GM12892 (cell line): ENCODE measurements at regions not wholly inside any gene's neighbourhood (a gene's known extent, or its start where the extent isn't known, plus 50 kb on each side); places are given as distances from the start of the nearest gene placed in this dataset.

Source experiments
- DNase-seq: peaks from one replicate; pipeline ENCODE4 v3.0.0; 2011; ENCODE audit not compliant: insufficient read length
- FAIRE-seq: peaks from 2 replicates; lab custom pipeline; 2011; peaks lifted over from hg19 to GRCh38; lab: Jason Lieb, UNC
- POLR2A ChIP-seq: IDR thresholded peaks from 2 replicates; pipeline ENCODE4 v1.6.1; 2011; ENCODE audit warnings: low read depth, low read length, control low read depth
- POLR2AphosphoS5 ChIP-seq: IDR thresholded peaks from 2 replicates; pipeline ENCODE4 v1.6.1; 2011; ENCODE audit warnings: low read depth, low read length, control low read depth
- TAF1 ChIP-seq: IDR thresholded peaks from 2 replicates; pipeline ENCODE4 v1.6.1; 2011; ENCODE audit warnings: low read depth, mild to moderate bottlenecking, control low read depth, low read length, borderline replicate concordance

DNA sequence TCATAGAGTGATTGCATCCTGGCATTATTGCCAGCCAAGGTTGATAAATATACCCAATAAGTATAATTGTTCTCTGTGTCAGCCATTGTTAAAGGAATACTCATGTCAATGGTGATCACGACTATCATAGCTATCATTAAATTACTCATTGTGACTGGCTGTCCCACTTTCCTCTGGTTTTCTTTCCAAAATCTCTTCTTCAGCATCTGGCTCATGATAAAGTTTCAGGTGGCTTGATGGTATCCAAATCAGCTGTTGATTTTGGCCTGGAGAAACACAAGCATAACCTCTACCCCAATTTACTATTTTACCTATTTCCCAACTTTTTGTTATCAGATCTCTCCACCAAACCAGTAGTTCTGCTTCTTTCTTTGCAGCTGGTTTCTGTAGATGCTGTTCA, 67.1 kb upstream of the SPIN2A start:
- DNase-seq, result no peak
- no peak for FAIRE-seq

DNA sequence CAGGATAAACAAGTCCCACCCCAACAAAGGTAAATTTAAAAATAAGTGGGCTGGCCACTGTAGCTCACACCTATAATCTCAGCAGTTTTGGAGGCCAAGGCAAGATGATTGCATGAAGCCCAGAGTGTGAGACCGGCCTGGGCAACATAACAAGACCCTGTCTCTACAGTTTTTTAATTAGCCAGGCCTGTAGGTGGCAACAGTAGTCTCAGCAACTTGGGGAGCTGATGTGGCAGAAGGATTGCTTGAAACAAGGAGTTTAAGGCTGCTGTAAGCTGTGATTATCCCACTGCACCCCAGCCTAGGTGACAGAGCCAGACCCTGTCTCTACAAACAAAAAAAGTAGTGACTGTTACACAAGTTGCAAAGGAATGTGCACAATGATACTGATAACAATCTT, 74.6 kb upstream of the FAAH2 start:
- FAIRE-seq, result no peak
- TF ChIP-seq POLR2AphosphoS5 (no peak), TAF1 (no peak), POLR2A (no peak)
- no peak for DNase-seq

More for the DNA sequence above, 67.1 kb upstream of the SPIN2A start:
- TF ChIP-seq POLR2AphosphoS5 (no peak), TAF1 (no peak), POLR2A (no peak)

DNA sequence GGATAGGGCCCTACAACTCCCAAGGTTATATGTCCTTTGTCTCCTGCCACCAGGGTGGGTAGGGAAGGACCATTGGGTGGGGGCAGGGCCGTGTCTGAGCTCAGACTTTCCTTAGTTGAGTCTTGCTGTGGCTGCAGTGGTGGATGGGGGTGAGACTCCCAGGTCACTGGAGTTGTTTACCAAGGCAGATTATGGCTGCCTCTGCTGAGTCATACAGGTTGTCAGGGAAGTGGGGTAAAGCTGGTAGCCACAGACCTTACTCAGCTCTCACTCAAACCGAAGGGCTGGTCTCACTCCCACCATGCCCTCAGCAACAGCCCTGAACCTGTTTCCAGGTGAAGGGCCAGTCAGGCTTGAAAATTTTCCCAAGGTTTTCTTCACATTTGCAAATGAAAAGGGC, 58.8 kb upstream of the FAAH2 start:
- TF ChIP-seq TAF1, result no peak
- no peak for TF ChIP-seq POLR2A
- TF ChIP-seq POLR2AphosphoS5, result no peak
- DNase-seq, result no peak
- no peak for FAIRE-seq

DNA sequence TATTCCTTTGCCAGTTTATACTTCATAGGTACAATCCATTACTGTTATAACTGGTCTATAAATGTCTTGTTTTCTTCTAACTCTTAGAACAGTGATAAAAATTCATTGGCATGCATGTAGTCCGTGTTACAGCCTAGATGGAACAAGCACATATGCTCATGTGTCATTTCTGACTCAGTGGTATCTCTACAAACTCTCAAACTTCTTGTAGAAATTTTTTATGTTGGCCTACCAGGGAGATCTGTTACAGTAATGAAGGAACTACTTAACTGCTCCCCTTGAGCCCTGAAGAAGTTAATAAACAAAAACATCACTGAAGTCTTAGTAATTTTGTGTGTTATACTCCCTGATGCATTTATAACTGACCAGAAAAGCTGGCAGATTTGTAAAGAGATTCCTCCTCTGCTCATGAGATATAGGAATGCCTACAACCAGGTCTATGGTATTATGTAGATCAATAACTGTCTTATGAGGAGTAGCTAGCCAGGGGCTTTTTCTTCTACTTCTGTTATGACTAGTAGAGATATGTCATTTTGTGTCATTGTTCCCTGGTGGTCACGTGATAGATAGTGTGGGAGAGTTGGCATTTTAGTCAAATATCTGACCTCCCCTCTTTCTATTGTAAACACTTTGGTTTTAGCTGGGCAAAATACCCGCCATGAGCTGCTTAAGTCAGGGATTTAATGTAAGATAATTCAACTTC, 53.7 kb upstream of the FAAH2 start:
- no peak for TF ChIP-seq TAF1
- TF ChIP-seq POLR2A, result no peak
- no peak for TF ChIP-seq POLR2AphosphoS5
- FAIRE-seq (peak; percentile 38), DNase-seq (no peak)
